ENCODE measurements at regions not wholly inside any gene's neighbourhood (a gene's known extent, or its start where the extent isn't known, plus 50 kb on each side); places are given as distances from the start of the nearest gene placed in this dataset.

DNA sequence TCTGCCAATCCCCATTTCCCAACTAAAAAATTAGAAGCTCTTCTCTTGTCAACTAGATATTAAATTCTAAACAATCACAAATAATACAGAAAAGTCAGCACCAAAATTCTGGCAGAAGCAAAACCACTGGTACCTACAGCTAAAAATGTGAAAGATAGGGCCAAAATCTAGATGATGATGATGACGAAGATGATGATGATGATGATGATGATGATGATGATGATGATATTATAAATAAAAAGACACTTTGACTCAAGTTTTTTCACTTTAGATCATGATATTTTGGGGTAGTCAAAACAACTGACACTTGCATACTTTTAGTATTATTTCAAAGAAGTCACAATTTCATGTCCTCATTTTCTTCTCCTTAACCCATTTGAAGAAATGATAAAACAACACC, 470.1 kb upstream of the NR2F2 start:
- no peak for DNase-seq

- no peak for DNase-seq
These were observed 466.0 kb upstream of the NR2F2 start for GRCh38 chr15:95864467-95864886.

DNA sequence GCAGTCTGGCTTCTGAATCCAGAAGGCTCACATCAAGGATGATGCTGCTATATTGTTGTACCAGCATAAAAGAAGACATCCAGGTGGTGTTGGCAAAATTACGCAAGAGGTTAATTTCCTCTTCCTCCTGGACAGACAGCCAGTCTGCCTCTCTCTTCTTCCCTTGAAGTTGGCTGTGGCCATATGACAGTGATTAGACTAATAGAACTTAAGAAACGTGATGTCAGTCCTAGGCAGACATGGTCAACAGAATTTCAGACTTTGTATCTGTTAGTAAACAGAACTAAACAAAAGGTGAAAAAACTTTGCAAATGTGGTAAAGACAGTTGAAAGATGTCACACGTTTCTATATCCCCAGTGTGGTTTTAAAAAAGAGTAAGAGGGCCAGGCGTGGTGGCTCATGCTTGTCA, 465.2 kb upstream of the NR2F2 start:
- DNase-seq, result no peak

DNA sequence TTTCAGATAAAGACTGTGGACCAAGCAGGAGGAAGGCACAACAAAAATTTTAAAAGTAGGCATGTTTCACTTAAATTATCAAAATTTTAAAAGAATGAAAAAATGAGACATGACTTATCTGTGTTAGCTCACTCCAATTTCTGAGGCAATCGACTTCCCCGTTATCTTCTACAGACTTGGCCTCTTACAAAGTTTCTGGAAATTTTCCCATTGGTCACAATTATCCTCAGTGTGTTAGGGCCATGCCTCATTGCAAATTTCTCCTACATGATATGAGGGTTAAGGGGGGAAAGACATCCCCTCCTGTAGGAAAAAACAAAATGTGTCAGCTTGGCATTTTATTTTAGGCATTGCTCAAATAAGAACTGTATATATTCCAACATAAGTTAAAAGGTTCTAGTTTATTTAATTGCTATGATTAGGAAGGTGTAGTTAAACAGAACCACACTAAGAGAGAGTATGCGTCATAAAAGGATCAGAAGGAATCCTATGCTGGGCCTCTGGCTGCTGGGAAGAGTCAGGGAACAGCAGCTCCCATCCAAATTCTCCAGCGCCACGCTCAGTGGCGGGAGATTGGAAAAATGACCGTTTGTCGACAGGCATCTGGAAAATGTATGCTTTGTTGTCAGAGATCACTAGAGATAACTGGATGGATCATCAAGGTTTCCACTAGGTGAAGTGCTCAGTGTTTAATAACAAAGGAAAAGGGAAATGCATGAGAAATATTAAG, 463.6 kb upstream of the NR2F2 start:
- DNase-seq, result no peak

- no peak for DNase-seq
These were observed 462.1 kb upstream of the NR2F2 start for GRCh38 chr15:95868450-95868849.

GRCh38 chr15:95868970-95869369, 461.5 kb upstream of the NR2F2 start:
- no peak for DNase-seq

DNA sequence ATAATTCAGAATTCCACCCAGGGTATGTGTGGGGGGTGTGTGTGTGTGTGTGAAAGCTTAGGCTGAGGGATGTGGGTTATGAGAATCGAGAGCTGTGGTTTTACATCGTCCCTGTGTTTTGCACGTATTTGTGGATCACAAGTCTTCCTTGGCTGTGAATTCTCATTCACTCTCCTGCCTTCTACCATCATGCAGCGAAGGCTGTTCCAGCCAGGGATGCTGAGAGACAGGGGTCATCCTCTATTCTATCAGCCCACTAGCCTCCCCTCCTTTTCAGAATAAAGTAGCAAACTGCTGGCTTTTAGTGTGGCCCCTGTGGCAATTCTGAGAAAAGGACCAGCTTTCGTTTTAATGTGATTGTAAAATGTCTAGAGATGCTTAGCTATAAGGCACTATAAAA, 460.6 kb upstream of the NR2F2 start:
- DNase-seq, result no peak

- DNase-seq, result no peak
These were observed 458.1 kb upstream of the NR2F2 start for GRCh38 chr15:95872366-95872771.

DNA sequence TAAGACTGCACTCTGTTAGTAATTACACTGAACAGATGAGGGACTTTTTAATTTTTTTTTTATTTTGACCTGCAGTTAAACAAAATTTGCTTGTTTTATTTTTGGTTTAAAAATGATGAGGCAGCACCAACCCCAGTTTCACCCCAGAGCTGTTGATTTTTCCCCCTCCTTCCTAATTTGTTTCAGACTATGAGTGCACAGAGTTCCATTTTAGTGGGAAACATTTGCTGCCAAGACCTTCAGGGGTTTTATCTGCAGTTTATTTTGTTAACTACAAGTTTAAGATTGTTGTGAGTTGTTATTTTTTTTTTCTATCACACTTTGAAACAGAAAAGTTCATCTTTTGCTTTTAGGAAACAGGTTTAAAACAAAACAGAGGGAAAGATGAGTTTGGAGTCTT, 455.9 kb upstream of the NR2F2 start:
- no peak for DNase-seq

DNA sequence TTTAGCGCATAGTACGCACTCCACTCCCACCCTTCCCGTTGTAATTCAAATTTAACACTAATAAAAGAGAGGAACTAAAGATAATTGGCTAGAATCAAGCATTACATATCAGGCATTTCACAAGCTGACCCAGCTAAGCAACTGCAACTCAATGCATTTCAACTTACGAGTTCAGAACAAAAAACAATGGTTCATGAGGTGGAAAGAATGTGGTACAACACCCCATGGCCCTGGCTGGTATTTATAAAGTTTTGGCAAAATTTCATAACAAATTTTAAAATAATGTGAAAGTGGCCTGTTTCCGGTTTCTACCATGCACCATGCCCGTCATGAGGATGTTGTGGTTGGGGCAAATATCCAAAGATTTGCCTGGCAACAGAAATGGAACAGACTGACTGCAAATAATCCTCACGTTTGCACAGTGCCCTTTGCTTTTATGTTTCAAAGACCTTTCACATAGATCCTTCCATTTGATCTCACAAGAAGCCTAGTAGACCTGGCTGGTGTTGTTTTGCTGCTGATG, 455.3 kb upstream of the NR2F2 start:
- DNase-seq, result no peak

DNA sequence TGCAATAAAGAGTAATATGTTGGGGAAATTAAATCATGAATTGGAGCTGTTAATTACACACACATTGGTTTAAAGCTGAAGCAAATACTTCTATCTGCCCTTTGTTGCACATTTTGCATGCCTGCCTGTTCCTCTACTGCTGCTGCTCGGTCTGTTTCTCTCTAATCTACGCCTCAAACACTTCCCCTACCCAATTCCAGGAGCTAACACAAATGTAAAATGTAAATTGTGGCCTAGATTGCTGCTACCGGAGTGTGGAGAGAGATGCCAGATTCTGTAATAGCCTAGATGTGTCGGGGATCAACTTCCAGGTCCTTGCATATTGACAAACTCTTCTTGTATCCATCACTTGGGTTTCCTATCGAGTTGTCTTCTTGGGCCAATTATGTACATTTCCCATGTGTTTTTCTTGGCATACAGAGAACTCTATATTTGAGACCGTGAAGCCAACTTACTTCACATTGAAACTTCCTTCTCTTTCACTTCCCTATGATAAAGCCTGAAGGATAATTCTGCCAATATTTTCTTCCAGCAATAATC, 450.4 kb upstream of the NR2F2 start:
- no peak for DNase-seq

DNA sequence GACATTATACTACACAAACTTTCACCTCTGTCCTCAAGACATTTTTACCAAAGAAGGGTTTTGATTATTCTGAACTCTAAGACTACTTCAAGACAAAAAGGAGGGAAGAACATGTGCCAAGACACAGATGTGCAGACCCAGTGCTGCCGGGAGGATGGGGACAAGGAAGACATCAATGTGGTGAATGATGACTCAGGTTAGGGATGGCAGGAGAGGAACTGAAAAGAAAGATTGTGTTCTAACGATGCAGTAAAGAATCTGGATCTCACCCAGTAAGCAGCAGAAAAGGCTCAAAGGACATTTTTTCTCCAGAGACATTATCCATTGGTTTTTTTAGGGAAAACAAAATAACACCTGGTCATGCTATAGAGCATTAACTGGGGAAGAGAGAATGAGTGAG, 449.9 kb upstream of the NR2F2 start:
- no peak for DNase-seq

DNA sequence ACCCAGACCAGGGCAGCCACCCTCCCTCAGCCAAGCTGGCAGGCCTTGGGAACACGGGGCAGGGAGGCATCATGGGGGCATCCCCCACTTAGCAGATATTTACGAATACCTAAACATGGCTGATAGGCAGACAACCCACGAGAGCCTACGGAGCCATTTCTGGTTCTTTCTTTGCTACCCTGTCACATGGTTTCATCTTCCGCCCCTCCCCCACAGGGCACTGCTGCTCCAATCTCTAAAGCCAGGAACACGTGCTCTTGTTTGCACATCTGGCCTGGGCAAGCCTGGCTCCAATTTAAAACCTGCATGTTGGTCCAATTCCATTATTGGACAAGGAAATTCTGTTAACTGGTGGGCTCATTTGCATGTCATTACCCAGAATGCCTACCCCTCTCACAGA, 447.4 kb upstream of the NR2F2 start:
- DNase-seq, result no peak

DNA sequence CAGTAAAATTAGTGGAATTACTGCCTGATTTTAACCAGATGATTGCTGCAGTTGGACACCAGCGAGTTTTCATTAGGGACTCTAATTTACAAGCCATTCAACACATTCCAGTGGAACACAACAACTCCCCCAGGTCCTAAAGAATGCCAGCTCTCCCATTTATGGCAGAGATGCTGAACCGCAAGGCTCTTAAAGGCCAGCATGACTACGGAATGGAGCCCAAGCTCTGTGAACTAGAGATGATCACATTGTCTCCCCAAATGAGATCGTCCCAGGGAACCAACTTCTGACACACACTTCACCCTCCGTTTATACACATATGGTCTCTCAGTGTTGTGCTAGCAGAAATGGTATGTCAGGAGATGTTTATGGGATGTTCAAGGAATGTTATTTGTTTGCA, 446.2 kb upstream of the NR2F2 start:
- DNase-seq, result no peak

DNA sequence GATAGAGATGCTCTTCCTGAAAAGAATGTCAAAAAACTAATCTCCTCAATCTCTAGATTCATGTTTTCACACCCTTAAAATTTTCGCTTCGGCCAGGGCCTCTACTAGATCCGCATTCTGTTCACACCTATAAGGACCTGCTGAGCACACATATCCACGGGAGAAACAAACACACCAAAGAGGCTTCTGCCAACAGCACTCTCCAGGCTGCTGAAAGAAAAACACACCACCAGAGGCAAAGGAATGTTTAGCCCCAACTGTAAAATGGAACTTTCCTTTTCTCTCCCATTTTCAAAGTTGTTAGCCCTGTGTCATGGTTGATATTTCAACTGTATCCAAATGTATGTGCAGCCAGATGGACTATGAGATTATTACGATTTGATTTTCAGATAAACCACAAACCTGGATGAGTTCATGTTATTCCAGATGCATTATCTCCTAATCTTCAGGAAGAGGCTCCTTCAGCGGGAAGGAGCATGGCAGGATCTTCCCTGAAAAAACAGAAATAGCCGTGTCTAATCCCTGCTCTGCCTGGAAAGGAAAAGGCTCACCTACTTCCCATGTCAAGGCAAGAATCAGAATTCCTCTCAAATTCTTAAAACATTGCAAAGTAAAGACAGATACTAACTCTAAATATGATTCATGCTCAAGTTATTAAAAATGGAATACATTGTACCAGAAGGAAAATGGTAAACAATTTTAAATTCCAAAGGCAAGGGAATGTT, 442.7 kb upstream of the NR2F2 start:
- no peak for DNase-seq

DNA sequence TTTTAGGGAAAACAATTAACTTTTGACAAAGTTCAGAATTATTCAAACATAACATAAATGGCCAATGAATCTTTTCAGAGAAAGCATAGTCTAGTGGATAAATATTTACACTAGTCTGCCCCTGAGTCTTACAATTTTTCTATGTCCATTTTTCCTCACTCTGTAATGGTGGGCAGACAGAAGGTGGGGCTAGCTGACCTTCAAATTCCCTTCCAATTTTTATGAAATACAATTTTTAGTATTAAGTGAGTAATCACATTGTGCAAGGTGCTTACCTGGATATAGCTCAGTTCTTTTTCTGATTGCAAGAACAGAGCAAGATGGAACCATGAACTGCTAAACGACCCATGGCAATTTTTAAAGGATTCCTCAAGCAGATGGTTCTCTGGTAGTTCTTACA, 441.7 kb upstream of the NR2F2 start:
- no peak for DNase-seq

GRCh38 chr15:95894407-95894956, 436.0 kb upstream of the NR2F2 start:
- no peak for DNase-seq

DNA sequence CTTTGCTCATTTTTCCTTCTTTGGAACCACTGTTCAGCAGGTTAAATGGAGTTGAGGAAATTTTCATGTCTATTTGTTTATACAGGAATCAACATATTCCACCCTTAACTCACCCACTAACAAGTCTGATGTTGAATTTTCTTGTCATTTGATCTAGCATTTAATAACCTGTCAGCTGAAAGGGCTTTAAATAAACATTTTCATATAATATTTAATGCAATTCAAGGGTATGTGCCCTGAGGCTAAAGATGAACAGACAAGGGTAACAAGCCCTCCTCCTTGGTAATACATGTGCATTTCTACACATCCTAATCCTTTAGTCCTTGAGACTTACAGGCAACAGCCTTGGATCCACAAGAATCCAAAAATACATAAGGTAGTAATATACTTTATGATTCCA, 435.0 kb upstream of the NR2F2 start:
- no peak for DNase-seq

DNA sequence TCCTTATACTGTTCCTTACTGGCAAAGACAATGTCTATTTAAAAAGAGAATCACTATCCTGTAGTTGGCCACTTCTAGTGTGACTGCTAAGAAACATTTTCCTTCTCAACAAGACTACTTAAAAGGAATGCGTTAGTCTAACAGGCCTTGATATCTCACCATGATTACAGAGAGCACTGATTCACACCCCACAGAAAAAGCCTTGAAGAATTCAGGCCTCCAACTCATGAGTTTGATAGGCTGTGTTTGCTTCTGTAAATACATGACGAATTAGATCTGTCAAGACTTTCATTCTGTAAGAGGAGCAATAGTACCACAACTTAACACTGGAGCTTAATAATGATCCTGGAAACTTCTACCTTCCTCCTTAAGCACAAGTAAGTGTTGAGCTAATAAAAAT, 432.8 kb upstream of the NR2F2 start:
- no peak for DNase-seq

DNA sequence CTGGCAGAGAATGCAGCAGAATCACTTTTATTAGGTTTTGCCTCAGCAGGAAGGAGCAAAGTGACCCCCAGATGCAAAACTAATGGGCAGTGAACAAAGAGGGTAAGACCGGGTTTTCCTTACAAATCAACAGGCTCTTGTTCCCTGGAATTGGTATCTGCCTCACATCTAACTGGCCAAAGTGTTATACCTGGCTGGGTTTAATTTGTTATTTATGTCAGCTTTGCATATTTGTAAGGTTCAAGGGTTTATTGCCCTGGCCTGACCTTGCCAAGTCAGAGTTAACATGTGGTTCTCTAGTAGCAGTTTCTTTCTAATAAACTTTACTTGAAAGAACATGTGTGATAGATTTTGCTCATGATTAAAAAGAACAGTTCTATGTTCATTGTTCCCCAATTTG, 431.7 kb upstream of the NR2F2 start:
- no peak for DNase-seq

GRCh38 chr15:95901271-95901670, 429.2 kb upstream of the NR2F2 start:
- no peak for DNase-seq

DNA sequence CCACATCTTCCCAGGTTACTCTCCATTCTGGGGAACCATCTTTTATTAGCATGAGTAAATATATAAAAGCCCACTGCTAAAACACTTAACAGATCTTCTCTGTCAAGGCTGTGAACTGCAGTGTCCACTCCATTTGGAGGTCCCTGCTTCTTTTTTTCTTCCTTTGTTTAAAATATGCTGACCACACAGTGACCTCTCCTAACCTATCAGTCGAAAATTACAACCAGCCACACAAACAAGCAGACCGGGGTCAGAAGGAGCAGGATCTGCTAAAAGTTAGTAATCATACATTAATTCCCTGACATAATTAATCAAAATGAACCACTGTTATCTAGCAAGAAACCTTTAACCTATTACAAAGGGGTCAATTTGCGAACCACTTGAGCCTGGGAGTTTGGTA, 427.9 kb upstream of the NR2F2 start:
- no peak for DNase-seq

- DNase-seq, result no peak
These were observed 427.1 kb upstream of the NR2F2 start for GRCh38 chr15:95903352-95903751.

GRCh38 chr15:95910643-95911212, 419.8 kb upstream of the NR2F2 start:
- no peak for DNase-seq

Measured in activated CD4-positive, alpha-beta T cell treated with anti-CD3 and anti-CD28 coated beads for 1 hour (primary cell).